GM21529 (cell line): ENCODE measurements at regions not wholly inside any gene's neighbourhood (a gene's known extent, or its start where the extent isn't known, plus 50 kb on each side); places are given as distances from the start of the nearest gene placed in this dataset.
"Not testable (repeated sequence)": the region's sequence is repeated elsewhere in the genome, so short reads cannot be mapped to it uniquely, and the experiment has no call there.

ENCODE experiments used
- ATAC-seq: cut with Tn5 transposase; IDR thresholded peaks from one replicate; pipeline ENCODE4 v1.9.1; 2021; ENCODE audit not compliant: unreplicated experiment

DNA sequence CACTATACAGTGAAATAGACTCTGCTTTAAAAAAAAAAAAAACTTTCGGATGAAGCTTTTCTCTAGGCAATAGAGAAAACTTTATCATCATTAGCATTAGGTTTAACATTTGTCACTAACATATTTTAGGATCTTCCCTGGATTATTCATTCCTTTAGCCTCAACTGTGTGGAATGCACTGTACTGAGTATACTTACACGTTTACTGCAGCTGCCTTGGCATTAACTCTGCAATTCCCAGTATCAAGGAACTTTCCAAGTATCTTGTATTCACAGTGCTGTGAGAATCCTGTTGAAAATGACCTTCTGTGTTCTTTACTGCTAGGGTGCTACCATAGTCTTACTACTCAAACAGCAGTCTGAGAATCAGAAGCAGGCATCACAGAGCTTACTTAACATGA lies 328.2 kb upstream of the COL3A1 start:
- ATAC-seq, result no peak

DNA sequence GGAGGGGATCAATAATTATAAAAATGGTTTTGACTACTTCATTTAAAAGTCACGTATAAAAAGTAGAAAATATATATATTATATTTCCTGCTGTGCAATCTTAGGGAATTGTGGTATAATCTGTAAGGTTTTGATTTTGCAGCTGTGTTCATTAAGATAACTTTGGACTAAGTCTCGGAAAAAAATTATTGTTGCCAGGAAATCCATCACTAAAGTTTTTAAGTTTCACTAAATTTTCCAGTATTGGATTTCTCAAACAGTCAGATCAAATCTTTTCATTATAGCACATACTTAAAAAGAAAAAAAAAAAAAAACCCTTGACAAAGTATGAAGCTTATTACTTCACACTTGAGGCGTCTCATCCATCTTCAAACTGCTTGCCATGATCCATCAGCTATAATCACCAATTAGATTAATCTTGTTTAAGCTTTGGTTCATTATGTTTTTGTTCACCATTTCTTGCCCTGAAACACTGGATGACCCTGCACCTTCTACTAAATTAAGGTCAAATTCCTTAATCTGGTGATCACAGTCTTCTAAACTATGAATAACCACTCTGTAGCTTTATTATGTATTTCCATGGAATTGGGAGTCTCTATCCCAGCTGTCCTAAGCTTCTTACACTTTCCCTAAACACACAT lies 326.6 kb upstream of the COL3A1 start:
- no peak for ATAC-seq

DNA sequence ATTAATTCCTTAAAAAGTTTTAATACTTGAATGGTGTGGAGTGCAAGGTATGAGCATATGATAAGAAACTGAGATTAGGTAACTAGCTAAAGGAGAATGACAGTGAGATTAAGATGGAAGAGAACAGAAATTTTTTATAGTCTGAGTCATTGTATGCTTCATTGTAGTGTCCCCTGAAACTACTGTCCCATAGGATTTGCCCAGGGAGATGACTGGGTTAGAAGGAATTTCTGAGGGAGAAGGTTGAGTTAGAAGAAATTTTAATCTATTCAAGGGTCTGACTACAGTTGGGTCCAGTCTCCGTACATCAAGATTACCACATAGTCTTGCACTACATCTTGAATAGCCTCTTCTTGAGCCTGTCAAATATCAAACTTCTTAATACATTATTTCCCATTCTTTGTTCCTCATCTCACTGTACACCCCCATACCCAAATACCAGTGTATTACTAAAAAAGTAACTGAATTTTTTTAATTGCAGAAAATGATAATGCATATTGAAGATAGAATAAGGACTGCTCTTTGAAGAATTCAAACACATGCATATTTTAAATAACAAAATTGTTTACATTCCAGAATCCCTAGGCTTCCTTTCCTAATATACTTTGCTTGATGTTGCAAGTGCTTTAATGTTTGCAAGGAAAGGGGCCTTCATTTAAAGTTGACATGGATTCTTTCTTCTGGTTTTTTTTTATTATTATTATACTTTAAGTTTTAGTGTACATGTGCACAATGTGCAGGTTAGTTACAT lies 314.3 kb upstream of the COL3A1 start:
- no peak for ATAC-seq

DNA sequence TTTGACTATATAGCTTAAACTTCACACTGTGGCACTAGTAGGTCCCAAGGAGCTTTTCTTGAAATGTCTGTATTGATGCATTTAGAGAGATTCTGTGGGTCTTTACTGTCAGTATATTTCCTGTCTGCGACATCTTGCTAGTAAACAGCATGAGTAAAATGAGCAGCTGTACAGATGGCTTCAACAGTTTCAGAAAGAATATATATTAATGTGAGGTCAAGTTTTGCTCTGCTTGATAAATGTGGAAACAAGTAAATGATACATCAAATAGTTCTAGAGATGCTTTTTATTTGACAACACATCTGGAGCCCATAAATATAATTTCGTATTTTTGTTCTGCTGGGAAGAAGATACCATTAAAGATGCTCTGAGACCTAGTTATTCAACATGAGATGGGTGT lies 310.9 kb upstream of the COL3A1 start:
- ATAC-seq, result no peak

DNA sequence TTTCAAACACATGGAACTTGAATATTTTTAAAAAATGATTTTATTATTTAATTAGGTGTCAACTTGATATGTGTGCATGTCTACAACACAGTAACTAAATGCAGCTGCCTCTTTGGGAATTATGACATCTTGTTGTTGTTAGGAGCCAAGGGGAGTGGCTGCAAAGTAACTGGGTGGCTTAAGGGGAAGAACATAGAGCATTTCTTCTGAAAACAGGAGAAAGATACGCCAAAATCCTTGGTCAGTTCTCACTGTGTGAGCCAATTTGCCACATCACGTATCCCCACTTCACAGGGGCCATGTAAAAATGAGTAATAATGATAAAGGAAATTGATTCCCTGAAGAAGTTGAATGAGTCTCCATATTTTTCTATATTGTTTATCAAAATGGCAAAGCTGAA lies 309.8 kb upstream of the COL3A1 start:
- no peak for ATAC-seq

DNA sequence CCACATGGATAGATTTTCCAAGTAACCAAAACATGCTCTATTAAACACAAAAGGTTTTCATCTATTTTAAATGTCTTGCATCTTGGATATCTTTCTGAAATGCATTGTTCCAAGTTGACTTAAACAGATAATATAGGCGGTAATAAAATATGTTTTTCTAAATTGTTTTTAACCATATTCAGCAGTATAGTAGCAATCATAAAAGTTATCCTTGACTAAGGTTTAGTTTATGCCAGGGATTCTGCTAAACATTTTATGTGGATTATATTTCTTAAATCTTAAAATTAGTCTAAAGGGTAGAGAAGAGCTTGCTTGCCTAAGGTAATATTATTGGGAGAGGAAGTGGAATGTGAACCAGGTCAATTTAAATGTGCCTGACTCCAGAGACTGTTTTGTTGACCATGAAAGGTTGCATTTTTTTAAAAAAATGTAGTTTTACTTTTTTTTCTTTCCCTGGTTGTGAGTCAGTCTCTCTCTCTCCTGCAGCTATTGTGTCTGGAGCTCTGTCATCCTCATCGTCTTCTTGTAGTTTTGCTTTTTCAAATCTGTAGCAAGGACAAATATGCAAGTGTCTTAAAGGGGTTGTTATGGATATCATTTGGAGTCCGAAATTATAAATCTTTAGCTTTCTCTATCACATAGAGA lies 309.1 kb upstream of the COL3A1 start:
- no peak for ATAC-seq

DNA sequence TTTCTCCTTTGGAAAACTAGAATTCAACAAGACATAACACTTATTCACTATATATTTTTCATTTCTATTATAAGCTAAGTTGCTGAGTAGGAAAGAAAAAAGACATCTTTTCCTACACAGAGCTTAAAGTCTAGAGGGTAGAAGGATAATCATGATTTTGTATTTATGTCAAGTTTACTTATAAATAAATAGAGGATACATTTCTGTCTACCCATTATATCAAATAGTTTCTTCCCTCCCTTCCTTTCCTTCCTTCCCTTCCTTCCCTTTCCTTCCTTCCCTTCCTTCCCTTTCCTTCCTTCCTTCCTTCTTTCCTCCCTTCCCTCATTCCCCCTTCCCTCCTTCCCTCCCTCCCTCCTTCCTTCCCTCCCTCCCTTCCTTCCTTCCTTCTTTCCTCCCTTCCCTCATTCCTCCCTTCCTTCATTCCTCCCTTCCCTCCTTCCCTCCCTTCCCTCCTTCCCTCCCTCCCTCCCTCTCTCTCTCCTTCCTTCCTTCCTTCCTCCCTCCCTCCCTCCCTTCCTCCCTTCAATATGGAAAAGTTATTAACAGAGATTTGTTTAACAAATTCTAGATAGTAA lies 308.4 kb upstream of the COL3A1 start:
- ATAC-seq, result no peak

DNA sequence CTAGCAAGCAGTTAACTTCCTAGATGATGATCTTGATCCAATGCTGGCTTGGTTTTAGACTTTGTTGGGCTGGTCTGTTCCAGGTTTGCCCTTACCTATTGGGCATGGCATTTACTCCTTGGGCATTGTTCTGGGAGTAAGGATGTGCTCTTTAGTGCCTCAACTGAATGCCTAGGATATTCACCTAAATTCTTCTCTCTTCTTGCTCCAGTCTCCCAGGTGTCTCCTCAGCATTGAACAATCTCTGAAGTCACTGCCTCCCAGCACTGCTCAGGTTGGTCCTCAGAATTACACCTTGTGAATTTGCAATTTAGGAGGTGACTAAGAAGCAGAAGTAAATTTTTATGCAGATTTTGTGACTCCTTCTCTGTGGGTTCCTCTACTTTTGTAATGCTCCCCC lies 307.7 kb upstream of the COL3A1 start:
- ATAC-seq, result no peak

DNA sequence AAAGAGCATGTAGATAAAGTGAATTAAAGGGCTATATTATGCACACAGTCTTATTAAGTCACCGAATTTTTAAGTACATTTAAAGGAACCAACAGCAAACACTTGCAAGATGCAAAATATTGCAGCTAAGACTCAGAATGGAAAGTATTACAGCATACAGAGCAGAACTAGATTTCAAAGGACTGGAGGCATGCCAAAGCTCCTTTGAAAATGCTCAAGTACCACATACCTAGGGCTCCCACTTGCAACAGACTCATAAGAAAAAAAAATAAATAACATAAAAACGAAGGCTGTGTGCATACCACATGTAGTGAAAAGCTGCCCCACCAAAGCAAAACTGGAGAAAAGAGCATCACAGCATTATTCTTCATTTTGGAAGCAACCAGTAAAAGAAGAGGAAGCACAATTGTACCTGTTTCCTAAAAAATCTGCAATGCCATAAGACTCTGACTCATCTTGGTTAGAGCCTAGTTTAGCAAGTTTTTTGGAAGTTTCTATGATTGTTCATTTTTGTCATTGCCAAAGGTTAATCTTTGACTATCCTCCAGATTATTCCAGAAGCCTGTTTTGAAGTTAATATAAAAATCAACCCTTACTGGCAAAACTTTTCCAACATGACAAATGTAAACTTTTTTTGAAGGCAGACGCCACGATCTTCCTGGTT lies 306.0 kb upstream of the COL3A1 start:
- ATAC-seq, result no peak

DNA sequence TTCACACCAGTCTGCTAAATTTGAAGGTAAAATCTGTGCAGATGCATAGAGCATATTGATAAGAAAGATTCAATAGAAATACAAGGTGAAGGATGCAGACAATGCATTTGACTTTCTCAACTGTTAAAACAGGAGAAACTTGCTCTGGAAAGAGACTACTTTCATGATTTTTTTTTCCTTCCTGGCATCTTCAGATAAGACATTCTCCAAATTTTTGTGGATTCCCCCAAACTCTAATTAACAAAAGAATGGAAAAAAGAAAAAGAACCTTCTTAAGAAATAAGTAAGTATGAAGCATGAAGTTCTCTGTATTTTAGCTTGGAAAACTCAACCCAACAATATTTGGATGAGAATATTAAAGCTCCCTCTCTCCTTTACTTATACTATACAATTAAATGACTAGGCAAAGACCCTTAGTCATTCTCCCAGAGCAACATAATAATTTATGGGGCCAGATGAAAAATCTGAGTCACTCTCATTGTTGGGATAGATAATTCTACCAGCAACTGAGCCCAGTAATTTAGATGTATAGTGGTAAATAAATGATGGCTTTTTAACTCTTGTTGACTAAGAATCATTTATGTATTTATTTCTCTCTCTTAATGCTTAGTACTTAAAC lies 298.7 kb upstream of the COL3A1 start:
- ATAC-seq, result no peak

DNA sequence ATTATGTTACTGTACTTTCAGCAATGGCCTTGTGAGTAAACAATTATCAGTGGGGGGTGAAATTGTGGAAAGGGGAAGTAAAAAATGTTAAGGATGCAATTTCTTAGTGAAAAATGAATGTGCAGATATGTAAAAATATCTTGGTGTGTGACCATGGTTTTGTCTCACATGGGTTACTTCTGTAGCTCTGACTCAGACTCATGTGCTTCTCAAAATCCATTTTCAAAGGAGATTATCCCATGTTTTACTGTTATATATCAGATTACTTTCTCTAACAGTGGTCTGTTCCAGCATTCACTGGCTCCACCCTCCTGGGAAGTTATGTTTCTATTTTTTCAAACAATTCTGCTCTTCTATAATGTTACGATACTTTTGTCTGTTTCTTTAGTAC lies 298.2 kb upstream of the COL3A1 start:
- ATAC-seq, result no peak

DNA sequence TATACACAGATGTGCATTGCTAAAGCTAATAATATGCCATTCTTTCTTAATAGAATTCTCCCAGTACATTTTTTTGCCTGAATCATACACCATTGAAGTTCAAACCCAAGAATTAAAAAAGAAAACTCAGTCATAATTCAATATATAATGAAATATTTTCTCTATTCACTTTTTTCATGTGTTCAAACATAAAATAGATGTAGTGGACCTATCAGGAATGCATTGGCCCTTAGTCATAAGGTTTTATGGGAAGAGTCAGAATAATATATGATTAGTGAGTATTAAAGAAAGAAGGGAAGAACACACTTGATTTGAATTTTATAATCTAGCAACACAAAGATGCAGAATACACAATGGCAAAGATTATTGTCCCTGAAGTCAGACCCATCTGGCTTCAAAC lies 297.0 kb upstream of the COL3A1 start:
- ATAC-seq, result no peak

DNA sequence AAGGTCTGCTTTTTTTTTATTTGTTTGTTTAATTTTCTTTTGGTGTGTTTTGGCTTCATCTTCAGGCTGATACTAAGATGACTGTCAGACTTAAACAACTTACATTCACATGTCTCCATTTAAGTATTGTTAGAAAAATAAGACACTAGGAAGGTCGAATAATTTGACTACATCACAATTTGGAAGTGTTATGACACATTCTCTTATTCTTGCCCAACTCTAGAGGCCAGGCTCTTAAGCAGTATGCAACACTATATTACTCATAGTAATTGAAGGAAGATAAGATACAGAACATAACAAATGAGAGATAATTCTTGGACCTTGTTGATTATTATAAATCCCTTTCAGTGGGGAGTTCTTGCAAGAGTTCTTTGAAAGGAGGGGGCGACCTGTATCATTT lies 295.3 kb upstream of the COL3A1 start:
- no peak for ATAC-seq

DNA sequence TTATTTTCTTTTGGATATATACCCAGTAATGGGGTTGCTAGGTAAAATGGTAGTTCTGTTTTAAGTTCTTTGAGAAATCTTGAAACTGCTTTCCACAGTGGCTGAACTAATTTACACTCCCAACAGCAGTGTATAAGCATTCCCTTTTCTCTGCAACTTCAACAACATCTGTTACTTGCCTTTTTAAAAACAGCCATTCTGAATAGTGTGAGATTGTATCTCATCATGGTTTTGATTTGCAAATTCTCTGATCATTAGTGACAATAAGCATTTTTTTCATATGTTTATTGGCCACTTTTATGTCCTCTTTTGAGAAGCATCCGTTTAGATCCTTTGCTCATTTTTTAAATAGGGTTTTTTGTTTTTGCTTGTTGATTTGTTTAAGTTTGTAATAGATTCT lies 291.3 kb upstream of the COL3A1 start:
- no peak for ATAC-seq

DNA sequence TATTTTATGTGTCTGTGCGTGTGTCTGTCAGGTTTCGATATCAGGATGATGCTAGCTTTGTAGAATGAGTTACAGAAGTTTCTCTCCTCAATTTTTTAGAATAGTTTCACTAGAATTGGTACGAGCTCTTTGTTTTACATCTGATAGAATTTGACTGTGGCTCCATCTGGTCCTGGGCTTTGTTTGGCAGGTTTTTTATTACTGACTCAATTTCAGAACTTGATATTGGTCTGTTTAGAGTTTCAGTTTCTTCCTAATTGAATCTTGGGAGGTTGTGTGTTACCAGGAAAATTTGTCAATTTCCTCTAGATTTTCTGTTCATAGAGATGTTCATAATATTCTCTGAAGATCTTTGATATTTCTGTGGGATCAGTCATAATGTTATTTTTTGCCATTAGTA lies 289.4 kb upstream of the COL3A1 start:
- ATAC-seq, result no peak

DNA sequence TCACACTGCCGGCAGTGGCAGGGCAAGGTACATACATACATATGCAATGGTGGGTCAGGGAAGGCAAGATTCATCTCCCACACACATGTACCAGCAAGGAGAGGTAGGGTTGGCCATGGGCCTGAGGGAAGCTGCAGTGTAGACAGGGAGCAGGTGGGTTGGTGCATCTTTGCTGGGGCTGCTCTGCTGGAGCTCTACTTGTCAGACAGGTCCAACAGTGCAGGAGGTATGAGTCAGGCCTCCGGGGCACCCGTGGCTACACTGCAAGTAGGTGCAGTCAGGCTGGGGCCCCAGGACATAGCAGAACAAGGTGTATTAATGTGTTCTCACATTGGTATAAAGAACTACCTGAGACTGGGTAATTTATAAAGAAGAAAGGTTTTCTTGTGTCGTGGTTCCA lies 281.1 kb upstream of the COL3A1 start:
- no peak for ATAC-seq

DNA sequence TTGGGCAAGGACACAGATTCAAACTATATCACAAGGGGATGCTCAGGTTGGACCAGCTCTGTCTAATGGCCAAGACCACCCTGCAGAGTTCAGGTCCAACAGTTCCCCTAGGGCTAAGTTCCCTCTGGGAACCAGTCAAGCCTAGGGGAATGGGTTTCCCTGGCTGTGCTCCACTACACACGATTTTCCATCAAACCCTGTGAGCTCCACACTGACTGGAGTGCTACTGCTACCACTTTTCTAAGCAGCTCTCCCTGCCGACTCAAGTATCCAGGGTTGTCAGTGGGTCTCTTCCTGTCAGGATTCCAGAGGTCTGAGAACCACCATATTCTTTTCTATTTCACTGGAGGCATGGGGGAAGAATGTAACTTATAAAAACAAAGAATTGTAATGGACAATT lies 280.4 kb upstream of the COL3A1 start:
- no peak for ATAC-seq

DNA sequence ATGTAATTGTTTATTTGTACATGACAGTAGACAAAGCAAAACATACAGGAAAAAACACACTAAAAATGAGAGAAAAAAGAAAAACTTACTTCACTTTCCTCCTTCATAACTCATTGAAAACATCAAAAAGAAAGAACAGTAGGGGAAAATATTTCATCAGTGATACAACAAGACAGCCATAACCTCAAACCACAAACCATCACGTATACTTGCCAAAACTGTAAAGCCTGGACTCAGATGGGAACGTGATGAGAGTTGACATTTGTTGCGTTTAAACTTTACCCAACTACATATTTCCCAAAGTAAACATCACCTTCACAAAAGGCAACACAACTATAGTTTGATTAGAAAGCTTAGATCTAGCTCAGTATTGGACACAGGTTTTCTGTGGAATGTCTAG lies 278.2 kb upstream of the COL3A1 start:
- no peak for ATAC-seq

DNA sequence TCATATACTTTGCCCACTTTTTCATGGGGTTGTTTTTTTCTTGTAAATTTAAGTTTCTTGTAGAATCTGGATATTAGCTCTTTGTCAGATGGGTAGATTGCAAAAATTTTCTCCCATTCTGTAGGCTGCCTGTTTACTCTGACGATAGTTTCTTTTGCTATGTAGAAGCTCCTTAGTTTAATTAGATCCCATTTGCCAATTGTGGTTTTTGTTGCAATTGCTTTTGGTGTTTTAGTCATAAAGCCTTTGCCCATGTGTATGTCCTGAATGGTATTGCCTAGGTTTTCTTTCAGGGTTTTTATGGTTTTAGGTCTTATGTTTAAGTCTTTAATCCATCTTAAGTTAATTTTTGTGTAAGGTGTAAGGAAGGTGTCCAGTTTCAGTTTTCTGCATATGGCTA lies 276.0 kb upstream of the COL3A1 start:
- not testable (repeated sequence) for ATAC-seq

DNA sequence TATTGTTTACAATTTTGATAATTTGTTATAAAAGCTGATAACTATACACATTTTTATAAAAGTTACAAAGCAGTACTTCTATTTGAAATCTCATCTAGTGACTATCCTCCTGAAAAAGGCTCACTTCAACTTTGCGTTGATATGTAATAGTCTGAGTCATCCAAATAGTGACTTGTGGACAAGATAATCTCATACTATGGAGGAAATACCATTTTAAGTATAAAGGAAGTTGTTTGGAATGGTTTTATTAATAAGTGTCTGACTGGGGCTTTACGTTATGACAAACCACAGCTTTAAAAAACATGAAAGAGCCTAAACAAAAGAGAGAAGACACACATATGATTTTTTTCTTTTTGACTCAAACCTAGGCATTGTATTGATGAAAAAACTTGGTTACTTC lies 272.3 kb upstream of the COL3A1 start:
- no peak for ATAC-seq

DNA sequence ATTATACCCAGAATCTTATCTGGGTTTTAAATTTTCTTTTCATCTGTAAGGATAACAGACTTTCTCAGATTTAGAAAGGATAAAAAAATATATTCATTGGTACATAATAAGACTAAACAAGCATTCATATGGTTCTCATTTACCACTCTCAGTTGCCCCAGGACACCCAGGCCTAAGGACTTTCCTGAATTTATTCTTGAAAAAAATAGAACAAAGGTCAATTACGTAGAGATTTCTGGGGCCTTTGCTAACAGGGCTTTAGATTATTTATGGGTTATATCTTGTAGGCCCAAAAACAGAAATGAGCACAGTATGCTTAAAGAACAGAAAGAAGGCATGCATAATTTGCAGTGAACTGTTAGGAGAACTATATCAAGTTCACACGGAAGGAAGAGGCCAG lies 269.0 kb upstream of the COL3A1 start:
- no peak for ATAC-seq
